H9 (cell line): ENCODE measurements at regions not wholly inside any gene's neighbourhood (a gene's known extent, or its start where the extent isn't known, plus 50 kb on each side); places are given as distances from the start of the nearest gene placed in this dataset.

Source experiments
- DNase-seq: peaks from one replicate; pipeline ENCODE4 v3.0.0-alpha.2; 2017
- H2AFZ ChIP-seq: one replicate; pipeline ENCODE4 v1.6.1; 2013; ENCODE audit warnings: mild to moderate bottlenecking, low read length, control low read depth, moderate library complexity
- H2AK5ac ChIP-seq: 2 replicates; pipeline ENCODE4 v1.6.1; 2013; ENCODE audit warnings: low read length, control low read depth, mixed read lengths; ENCODE audit not compliant: insufficient read length
- H2BK120ac ChIP-seq: one replicate; pipeline ENCODE4 v1.6.1; 2013; ENCODE audit warnings: low read depth, mild to moderate bottlenecking, low read length, control low read depth, inconsistent platforms; ENCODE audit not compliant: poor library complexity, severe bottlenecking
- H2BK12ac ChIP-seq: 2 replicates; pipeline ENCODE4 v1.6.1; 2013; ENCODE audit warnings: low read length, control low read depth, mixed read lengths, low read depth; ENCODE audit not compliant: insufficient read length
- H2BK15ac ChIP-seq: 2 replicates; pipeline ENCODE4 v1.6.1; 2013; ENCODE audit warnings: low read depth, low read length, control low read depth
- H2BK20ac ChIP-seq: one replicate; pipeline ENCODE4 v1.6.1; 2013; ENCODE audit warnings: low read depth, mild to moderate bottlenecking, low read length, control low read depth, inconsistent platforms; ENCODE audit not compliant: poor library complexity, severe bottlenecking
- H2BK5ac ChIP-seq: 2 replicates; pipeline ENCODE4 v1.6.1; 2013; ENCODE audit warnings: low read length, control low read depth, mixed read lengths; ENCODE audit not compliant: insufficient read length
- H3K14ac ChIP-seq: 2 replicates; pipeline ENCODE4 v1.6.1; 2013; ENCODE audit warnings: low read length, control low read depth; ENCODE audit not compliant: insufficient read depth
- H3K18ac ChIP-seq: 2 replicates; pipeline ENCODE4 v1.6.1; 2013; ENCODE audit warnings: low read depth, mild to moderate bottlenecking, mixed read lengths, low read length, control low read depth; ENCODE audit not compliant: insufficient read length
- H3K23ac ChIP-seq: 2 replicates; pipeline ENCODE4 v1.6.1; 2013; ENCODE audit warnings: low read length, control low read depth, mixed read lengths, low read depth; ENCODE audit not compliant: insufficient read length
- H3K23me2 ChIP-seq: 2 replicates; pipeline ENCODE4 v1.6.1; 2013; ENCODE audit warnings: low read depth, mild to moderate bottlenecking, mixed read lengths, low read length, control low read depth; ENCODE audit not compliant: insufficient read length, poor library complexity, severe bottlenecking
- H3K27ac ChIP-seq: 2 replicates; pipeline ENCODE4 v1.5.1; 2013; ENCODE audit warnings: low read length, control low read depth, mixed read lengths, low read depth; ENCODE audit not compliant: insufficient read length
- H3K27me3 ChIP-seq: 2 replicates; pipeline ENCODE4 v1.6.1; 2013; ENCODE audit warnings: low read length, control low read depth, inconsistent platforms; ENCODE audit not compliant: insufficient read depth
- H3K4ac ChIP-seq: 2 replicates; pipeline ENCODE4 v1.6.1; 2013; ENCODE audit warnings: low read depth, mild to moderate bottlenecking, control low read depth, inconsistent platforms, low read length, moderate library complexity
- H3K4me1 ChIP-seq: 2 replicates; pipeline ENCODE4 v1.6.1; 2013; ENCODE audit warnings: low read length, control low read depth, inconsistent platforms; ENCODE audit not compliant: insufficient read depth
- H3K4me2 ChIP-seq: 2 replicates; pipeline ENCODE4 v1.6.1; 2013; ENCODE audit warnings: low read length, control low read depth, mixed read lengths; ENCODE audit not compliant: insufficient read length, insufficient read depth
- H3K56ac ChIP-seq: 2 replicates; pipeline ENCODE4 v1.6.1; 2013; ENCODE audit warnings: low read depth, mild to moderate bottlenecking, mixed read lengths, low read length, control low read depth; ENCODE audit not compliant: insufficient read length
- H3K79me1 ChIP-seq: 2 replicates; pipeline ENCODE4 v1.6.1; 2013; ENCODE audit warnings: low read depth, mild to moderate bottlenecking, moderate library complexity, low read length, control low read depth, inconsistent platforms; ENCODE audit not compliant: insufficient read depth, poor library complexity, severe bottlenecking
- H3K79me2 ChIP-seq: 2 replicates; pipeline ENCODE4 v1.6.1; 2013; ENCODE audit warnings: low read length, control low read depth, inconsistent platforms; ENCODE audit not compliant: insufficient read depth
- H3K9ac ChIP-seq: 2 replicates; pipeline ENCODE4 v1.6.1; 2013; ENCODE audit warnings: low read length, control low read depth, mixed read lengths; ENCODE audit not compliant: insufficient read length; ENCODE audit errors: extremely low read depth
- H3K9me3 ChIP-seq: one replicate; pipeline ENCODE4 v1.6.1; 2013; ENCODE audit warnings: low read depth, low read length, inconsistent platforms; ENCODE audit not compliant: control insufficient read depth
- H3T11ph ChIP-seq: one replicate; pipeline ENCODE4 v1.6.1; 2013; ENCODE audit warnings: mild to moderate bottlenecking, low read length, control low read depth, inconsistent platforms
- H4K20me1 ChIP-seq: one replicate; pipeline ENCODE4 v1.6.1; 2013; ENCODE audit not compliant: control insufficient read depth, insufficient read length, insufficient read depth
- H4K5ac ChIP-seq: 2 replicates; pipeline ENCODE4 v1.6.1; 2013; ENCODE audit warnings: low read depth, mild to moderate bottlenecking, mixed read lengths, low read length, control low read depth; ENCODE audit not compliant: insufficient read length
- H4K8ac ChIP-seq: replicated peaks from 2 replicates; pipeline ENCODE4 v1.6.1; 2013; ENCODE audit warnings: low read length, control low read depth, mixed read lengths, low read depth; ENCODE audit not compliant: insufficient read length
- H4K91ac ChIP-seq: 2 replicates; pipeline ENCODE4 v1.6.1; 2013; ENCODE audit warnings: low read depth, mild to moderate bottlenecking, moderate library complexity, mixed read lengths, low read length, control low read depth; ENCODE audit not compliant: insufficient read length
- H3K27ac Mint-ChIP-seq, 3 experiments: 2 replicates in 2 of 3; 3 replicates in 1 of 3; pipeline ENCODE4 v1.8.0; 2020 to 2021; ENCODE audit warnings: mixed read lengths in 3 of 3, mild to moderate bottlenecking in 1 of 3, moderate library complexity in 1 of 3
- H3K27me3 Mint-ChIP-seq: 2 replicates; pipeline ENCODE4 v1.8.0; 2021; ENCODE audit warnings: low read depth, mild to moderate bottlenecking, moderate library complexity, mixed read lengths
- H3K36me3 Mint-ChIP-seq, 3 experiments: 2 replicates in 2 of 3; 3 replicates in 1 of 3; pipeline ENCODE4 v1.8.0; 2020 to 2021; ENCODE audit warnings: low read depth in 3 of 3, mixed read lengths in 3 of 3; ENCODE audit not compliant: insufficient read depth in 1 of 3
- H3K4me1 Mint-ChIP-seq, 2 experiments: 2 replicates each; pipeline ENCODE4 v1.8.0; 2020; ENCODE audit warnings: mixed read lengths in 2 of 2
- H3K4me3 Mint-ChIP-seq, 2 experiments: 2 replicates in 1 of 2; 3 replicates in 1 of 2; pipeline ENCODE4 v1.8.0; 2020 to 2021; ENCODE audit warnings: mild to moderate bottlenecking in 2 of 2, mixed read lengths in 2 of 2, moderate library complexity in 1 of 2
- H3K9me3 Mint-ChIP-seq, 2 experiments: 2 replicates in 1 of 2; 3 replicates in 1 of 2; pipeline ENCODE4 v1.8.0; 2020; ENCODE audit warnings: mild to moderate bottlenecking in 2 of 2, mixed read lengths in 2 of 2, moderate library complexity in 1 of 2
- WGBS: extraction: QIAGEN DNeasy Blood & Tissue Kit; methylation state at CpG from one replicate; pipeline ENCODE4 v1.1.7; 2013; ENCODE audit warnings: missing lambda C conversion rate, low lambda C conversion rate, mixed read lengths; ENCODE audit not compliant: insufficient read length; ENCODE audit errors: extremely low coverage; 5-methylcytosine and 5-hydroxymethylcytosine counted together
- TF ChIP-seq, protein P1 (sequence below): fragments of 200-600 bp; sonication (generic); conservative IDR thresholded peaks from 3 replicates; pipeline ENCODE4 v1.8.0; 2021; ENCODE audit warnings: antibody characterized with exemption, mild to moderate bottlenecking

DNA sequence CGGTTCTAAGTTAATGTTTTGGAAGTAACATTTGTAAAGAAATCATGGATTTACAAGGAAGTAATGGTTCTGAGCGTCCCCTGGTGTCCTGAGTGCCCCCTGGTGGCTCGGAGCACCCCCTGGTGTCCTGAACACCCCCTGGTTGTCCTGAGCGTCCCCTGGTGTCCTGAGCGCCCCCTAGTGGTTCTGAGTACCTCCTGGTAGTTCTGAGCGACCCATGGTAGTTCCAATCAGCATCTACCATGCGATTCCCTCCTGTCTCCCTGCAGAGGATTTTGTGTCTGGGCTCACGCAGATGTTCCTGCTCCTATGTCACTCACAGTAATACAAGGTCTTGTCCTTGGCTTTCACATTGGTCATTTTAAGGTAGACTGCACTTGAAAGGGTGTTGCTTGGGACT, 1352.9 kb downstream of the TMEM121 start:
- H3K27ac ChIP-seq, result no peak overlapping the region
- H3K4me2 ChIP-seq, result no peak overlapping the region
- H3K79me2 ChIP-seq, result no peaks in the 10 kb centered on the region
- no peak overlapping the region for H4K5ac ChIP-seq
- H2BK15ac ChIP-seq, result no peak overlapping the region
- H2BK20ac ChIP-seq, result no peak overlapping the region
- H4K91ac ChIP-seq, result no peak overlapping the region
- H3K56ac ChIP-seq, result no peak overlapping the region
- Mint-ChIP-seq H3K4me3 (no peak overlapping the region), H3K9me3 (peaks cover 89 to 93% of the 10 kb centered on the region in 2 experiments), H3K4me1 (no peaks in the 10 kb centered on the region), H3K27me3 (peaks cover 8% of the 10 kb centered on the region), H3K27ac (no peak overlapping the region), H3K36me3 (peaks cover 21 to 29% (median 24%) of the 10 kb centered on the region in 3 experiments; a peak in 6 of 7 replicates)
- H4K20me1 ChIP-seq, result no peaks in the 10 kb centered on the region
- H2BK120ac ChIP-seq, result no peak overlapping the region
- no peak for DNase-seq
- TF ChIP-seq, protein P1, sequence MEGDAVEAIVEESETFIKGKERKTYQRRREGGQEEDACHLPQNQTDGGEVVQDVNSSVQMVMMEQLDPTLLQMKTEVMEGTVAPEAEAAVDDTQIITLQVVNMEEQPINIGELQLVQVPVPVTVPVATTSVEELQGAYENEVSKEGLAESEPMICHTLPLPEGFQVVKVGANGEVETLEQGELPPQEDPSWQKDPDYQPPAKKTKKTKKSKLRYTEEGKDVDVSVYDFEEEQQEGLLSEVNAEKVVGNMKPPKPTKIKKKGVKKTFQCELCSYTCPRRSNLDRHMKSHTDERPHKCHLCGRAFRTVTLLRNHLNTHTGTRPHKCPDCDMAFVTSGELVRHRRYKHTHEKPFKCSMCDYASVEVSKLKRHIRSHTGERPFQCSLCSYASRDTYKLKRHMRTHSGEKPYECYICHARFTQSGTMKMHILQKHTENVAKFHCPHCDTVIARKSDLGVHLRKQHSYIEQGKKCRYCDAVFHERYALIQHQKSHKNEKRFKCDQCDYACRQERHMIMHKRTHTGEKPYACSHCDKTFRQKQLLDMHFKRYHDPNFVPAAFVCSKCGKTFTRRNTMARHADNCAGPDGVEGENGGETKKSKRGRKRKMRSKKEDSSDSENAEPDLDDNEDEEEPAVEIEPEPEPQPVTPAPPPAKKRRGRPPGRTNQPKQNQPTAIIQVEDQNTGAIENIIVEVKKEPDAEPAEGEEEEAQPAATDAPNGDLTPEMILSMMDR, result peak; percentile 26; the same call in 2 of the 3 replicates
- no peak overlapping the region for H3K4ac ChIP-seq
- H2AK5ac ChIP-seq, result no peak overlapping the region
- no peak overlapping the region for H4K8ac ChIP-seq
- no peaks in the 10 kb centered on the region for H3K23me2 ChIP-seq
- WGBS, result no CpG with 5 or more reads among the region's 8 CpGs
- H3K27me3 ChIP-seq, result no peaks in the 10 kb centered on the region
- peaks cover 75% of the 10 kb centered on the region for H3K9me3 ChIP-seq
- H2AFZ ChIP-seq, result no peak overlapping the region
- H2BK12ac ChIP-seq, result no peak overlapping the region
- no peak overlapping the region for H2BK5ac ChIP-seq
- H3K18ac ChIP-seq, result no peak overlapping the region
- H3K79me1 ChIP-seq, result no peaks in the 10 kb centered on the region
- no peak overlapping the region for H3K23ac ChIP-seq
- H3K4me1 ChIP-seq, result no peaks in the 10 kb centered on the region
- no peak overlapping the region for H3K14ac ChIP-seq
- no peak overlapping the region for H3T11ph ChIP-seq
- no peak overlapping the region for H3K9ac ChIP-seq
